Activated CD4-positive, alpha-beta T cell treated with anti-CD3 and anti-CD28 coated beads for 4 hours (primary cell): ENCODE measurements at regions not wholly inside any gene's neighbourhood (a gene's known extent, or its start where the extent isn't known, plus 50 kb on each side); places are given as distances from the start of the nearest gene placed in this dataset.

Source experiments
- DNase-seq, 2 donors: peaks; one replicate each; pipeline ENCODE4 v3.0.0-alpha.2; 2020

DNA sequence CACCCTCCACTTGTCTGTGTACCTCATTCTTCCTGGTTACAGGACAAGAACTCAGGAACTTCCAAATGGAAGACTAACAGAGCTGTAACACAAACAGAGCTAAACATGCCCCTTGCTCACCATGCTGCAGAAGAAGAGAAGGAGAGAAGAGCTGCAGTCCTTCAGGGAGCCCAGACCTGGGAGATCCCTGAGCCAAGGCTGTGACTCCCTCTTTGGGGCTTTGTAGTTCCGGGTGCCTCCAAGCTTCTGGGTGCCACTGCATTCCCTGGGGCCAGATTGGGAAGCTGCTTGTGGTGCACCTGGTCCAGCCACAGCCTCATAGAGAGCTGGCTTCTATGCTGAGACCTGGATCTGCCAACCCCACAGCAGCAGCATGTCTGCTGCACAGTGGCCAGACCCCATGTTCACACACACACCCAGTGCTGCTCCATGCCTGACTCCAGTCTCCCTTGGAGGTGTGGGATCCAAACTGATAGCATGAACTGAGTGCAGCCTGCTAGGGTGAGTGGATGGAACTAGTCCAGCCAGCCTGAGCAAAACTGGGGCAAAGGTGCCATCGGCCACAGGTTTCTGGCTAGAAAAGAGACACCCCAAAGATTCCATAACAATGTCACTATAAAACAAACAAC is 263.0 kb upstream of the NRIP1 start:
- DNase-seq = no peak

DNA sequence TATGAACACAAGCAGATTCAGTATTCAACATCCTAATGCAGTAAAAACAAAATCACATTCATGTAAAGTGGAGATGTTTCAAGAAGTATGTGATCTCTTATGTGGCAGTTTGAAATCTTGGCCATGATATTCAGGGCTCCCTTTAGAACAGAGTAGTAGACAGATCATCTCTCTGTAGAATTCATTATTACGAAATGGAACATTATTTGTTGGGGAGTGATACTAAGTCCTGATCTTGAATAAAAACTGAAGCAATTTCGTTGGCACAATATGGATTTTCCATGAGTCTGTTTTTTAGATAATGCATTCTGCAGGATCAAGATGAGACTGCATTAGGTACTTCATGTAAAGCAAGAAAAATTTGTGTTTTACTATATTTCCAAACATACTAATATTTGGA is 264.4 kb upstream of the NRIP1 start:
- DNase-seq = no peak

GRCh38 chr21:15330872-15331271 is 266.1 kb upstream of the NRIP1 start:
- no peak for DNase-seq

DNA sequence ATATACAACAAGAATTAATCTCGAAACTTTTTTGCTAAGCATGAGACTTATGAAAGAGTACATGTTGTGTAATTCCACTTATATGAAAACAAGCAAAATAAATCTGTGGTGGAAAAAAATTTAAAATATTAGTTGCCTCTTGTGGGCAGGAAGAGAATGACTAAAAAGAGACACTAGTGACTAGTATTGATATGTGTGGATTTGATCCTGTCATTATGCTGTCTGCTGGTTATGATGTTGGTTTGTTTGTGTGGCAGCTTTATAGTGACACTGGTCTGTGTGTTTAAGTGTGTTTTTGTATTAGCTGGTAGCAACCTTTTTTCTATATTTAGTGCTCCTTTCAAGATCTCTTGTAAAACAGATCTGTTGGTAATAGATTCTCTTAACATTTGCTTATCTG is 267.8 kb upstream of the NRIP1 start:
- no peak for DNase-seq

DNA sequence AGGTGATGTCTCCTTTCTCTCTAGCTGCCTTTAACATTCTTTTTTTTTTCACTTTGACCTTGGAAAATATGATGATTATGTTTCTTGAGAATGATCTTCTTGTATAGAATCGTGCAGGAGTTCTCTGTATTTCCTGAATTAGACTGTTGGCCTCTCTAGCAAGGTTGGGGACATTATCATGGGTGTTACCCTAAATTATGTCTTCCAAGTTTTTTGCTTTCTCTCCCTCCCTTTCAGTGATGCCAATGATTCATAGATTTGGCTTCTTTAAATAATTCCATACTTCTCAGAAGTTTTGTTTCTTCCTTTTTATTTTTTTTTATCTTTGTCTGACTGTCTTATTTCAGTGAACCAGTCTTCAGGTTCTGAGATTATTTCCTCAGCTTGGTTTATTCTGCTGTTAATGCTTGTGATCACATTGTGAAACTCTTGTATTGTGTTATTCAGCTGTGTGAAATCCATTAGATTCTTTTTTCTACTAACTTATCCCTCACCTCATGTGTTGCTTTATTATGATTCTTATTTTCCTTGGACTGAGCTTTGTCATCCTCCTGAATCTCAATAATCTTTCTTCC is 268.4 kb upstream of the NRIP1 start:
- no peak for DNase-seq

GRCh38 chr21:15333951-15334350 is 269.2 kb upstream of the NRIP1 start:
- no peak for DNase-seq

- DNase-seq = no peak
Measured at GRCh38 chr21:15343066-15343465, 278.3 kb upstream of the NRIP1 start.

DNA sequence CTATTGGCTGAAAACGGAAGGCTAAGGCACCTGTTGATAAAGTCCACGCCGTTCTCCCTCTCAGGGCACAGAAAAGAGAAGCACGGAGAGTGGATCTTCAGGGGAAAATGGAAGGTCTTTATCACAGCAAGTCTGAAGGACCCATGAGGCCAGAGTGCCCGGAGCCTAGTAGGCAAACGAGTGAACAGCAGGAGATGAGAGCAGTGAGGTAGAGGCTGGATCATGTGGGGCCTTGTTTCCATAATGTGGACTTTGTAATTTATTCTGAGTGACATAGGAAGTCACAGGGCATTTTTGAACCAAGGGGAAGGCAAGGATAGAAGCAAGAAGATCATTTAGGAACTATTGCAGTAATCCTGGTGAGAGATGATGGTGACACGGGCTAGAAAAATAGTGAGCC is 287.2 kb upstream of the NRIP1 start:
- DNase-seq = no peak

GRCh38 chr21:15353546-15353945 is 288.7 kb upstream of the NRIP1 start:
- no peak for DNase-seq

DNA sequence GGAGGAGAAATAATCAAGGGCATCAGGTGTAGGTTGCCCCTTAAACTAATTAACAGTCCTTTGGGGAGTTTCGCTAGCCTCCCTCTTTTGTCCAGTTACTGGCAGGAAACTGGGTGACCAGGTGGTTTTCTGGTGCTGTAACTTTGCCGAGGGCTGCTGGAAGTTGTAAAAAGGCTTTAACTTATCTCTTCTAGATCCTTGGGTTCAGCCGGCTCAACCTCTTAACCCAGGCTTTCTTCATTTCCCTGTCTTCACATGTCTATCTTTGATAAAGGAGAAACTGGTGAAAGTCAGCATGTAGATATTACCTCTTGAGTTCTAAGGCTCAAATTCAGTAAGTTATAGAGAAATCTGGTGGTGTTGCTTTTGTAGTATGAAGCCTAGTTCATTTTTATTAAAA is 289.7 kb upstream of the NRIP1 start:
- no peak for DNase-seq

GRCh38 chr21:15355066-15355465 is 290.3 kb upstream of the NRIP1 start:
- DNase-seq = no peak

DNA sequence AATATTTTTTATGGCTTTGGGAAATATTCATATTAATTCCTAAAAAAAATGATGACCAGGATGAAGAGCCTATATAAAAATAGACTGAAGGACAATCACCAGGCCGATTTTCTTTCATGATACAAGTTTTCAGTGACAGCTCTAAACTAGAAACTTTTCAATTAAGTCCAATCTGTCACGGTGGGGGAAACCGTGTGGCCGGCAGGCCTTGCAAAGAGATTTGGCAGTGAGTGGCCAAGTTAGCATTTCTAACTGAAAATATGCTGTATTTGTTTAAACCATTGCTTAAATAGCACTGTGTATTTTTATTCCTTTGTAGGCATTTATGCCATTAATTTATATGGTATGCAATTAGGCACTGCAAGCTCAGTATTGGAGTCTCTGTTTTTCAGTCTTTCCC is 294.5 kb upstream of the NRIP1 start:
- no peak for DNase-seq

GRCh38 chr21:15362458-15362857 is 297.7 kb upstream of the NRIP1 start:
- no peak for DNase-seq

- DNase-seq = no peak
Measured at GRCh38 chr21:15363921-15364320, 299.1 kb upstream of the NRIP1 start.

DNA sequence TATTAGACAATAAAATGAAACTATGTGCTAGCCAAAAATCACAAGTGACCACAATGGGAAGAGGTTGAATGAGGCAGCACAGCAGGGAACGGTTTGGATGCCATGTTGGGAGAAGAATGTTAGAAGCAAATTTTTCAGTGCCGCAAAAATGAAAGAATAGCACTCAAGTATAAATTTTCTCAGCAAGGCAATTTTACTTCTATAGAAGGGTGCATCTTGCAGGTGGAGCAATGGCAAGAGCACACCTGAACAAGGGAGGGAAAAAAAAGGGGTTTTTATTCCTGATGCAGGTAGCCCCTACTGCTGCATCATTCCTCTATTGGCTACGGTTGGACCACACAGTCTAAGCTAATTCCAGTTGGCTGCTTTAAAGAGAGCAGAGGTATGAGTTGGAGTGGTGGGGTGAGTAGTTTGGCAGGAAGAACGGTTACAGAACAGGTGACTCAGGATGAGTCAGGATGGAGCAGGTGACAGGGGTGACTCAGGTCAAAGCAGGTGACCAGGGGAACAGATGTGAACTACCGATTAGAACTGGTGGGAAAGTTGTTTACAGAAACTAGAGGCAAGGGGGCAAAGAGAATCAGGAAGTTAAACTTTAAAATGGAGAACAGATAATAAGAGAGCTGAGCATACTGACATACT is 301.1 kb upstream of the NRIP1 start:
- no peak for DNase-seq

DNA sequence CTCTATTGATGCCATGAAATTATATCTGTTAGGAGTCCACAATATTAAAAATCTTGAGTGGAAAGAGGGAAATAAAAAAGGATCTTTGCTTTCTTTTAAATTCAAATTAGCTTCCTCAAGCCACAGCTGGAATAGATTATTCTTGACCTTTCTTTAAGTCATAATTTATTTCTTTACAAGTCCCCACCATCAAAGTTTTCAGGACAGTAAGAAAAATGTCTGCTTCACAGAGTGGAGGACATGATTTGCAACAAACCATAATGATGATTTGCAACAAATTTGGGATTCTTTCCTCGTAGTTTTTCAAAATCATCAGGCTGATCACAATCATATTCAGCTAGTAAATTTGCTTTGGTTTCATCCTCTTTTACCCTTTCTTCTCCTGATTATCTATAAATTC is 301.8 kb upstream of the NRIP1 start:
- DNase-seq = no peak

- no peak for DNase-seq
Measured at GRCh38 chr21:15367061-15367626, 302.3 kb upstream of the NRIP1 start.

DNA sequence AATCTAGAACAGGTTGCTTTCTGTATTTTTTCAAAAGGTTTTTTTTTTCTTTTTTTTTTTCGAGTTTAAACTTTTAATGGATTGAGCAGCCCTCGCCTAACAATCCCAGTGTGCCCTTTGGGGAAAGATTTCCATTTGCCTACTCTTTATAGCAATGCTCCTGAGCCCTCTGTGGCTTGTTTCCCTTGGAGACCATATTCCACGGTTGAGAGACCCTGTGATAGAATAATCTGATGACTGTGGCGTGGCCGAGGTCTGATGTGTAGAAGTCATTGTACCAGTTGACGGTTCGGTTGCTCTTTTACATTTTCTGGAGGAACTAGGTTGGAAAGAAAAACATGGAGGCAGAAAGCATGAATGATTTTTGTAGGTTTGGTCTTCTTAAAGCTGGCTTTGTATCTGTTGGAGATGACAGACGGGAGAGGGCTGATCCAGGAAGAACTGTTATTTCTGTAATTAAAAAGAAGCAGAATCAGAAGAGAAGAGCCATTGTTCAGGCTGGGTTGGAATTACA is 305.7 kb upstream of the NRIP1 start:
- DNase-seq = no peak

GRCh38 chr21:15373941-15374340 is 309.1 kb upstream of the NRIP1 start:
- DNase-seq = no peak

DNA sequence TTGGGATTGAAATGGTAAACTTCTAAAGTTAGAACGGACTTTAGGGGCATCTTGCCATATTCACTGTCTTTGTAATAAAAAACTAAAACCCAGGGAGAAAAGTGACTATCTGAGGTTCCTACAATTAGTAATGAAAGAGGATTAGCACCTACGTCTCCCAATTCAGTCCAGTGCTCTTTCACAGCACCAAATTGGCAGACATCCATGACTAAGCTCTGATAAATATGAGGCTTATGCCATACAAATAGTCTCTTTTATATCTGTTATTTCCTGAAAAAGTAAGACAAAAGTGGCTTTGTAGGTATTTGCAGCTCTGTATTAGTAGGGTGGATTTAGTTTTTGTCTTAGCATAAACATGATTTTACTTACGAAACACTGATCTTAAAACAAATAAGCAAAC is 315.0 kb upstream of the NRIP1 start:
- no peak for DNase-seq

- no peak for DNase-seq
Measured at GRCh38 chr21:15383588-15383987, 318.8 kb upstream of the NRIP1 start.

- DNase-seq = no peak
Measured at GRCh38 chr21:15390049-15390448, 325.2 kb upstream of the NRIP1 start.

DNA sequence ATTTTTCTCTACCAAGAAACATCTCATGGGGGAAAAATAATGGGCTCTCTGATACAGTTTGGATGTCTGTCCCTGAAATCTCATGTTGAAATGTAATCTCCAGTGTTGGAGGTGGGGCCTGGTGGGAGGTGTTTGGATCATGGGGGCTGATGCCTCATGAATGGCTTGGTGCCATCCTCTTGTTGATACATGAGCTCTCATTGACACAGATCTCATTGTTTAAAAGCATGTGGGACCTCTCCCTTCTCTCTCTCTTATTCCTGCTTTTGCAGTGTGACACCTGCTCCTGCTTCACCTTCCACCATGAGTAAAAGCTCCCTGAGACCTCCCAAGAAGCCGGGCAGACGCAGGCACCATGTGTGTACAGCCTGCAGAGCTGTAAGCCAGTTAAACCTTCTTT is 332.5 kb upstream of the NRIP1 start:
- DNase-seq = no peak

DNA sequence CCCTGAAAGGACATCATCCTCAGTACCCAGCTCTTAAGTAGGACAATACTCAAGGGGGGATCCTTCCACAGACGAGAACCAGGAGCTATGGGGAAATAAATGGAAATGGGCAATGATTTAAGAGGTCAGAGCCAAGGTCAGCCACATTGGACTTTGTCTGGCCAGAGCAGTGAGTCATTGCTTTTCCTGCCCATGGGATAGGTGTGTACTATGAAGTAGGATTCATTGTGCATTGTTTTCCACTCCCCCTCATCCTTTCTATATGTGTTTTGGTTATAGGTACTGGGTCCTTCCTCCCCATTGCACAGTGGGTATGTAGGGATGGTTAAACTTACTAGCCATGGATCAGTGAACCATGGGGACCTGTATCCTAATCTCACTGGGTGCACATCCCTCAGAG is 328.9 kb upstream of the USP25 start:
- no peak for DNase-seq
